Activated T-cell treated with anti-CD3 and anti-CD28 coated beads for 1 hour (primary cell): ENCODE measurements at regions not wholly inside any gene's neighbourhood (a gene's known extent, or its start where the extent isn't known, plus 50 kb on each side); places are given as distances from the start of the nearest gene placed in this dataset.
"Not testable (repeated sequence)": the region's sequence is repeated elsewhere in the genome, so short reads cannot be mapped to it uniquely, and the experiment has no call there.

ENCODE experiments used
- DNase-seq: peaks from one replicate; pipeline ENCODE4 v3.0.0-alpha.2; 2020; ENCODE audit warnings: low read depth

GRCh38 chr2:105691947-105692390, 52.7 kb upstream of the NCK2 start:
- no peak for DNase-seq

GRCh38 chr2:105690566-105690965, 54.1 kb upstream of the NCK2 start:
- no peak for DNase-seq

- DNase-seq = no peak
These were observed 55.2 kb upstream of the NCK2 start for GRCh38 chr2:105689484-105689883.

DNA sequence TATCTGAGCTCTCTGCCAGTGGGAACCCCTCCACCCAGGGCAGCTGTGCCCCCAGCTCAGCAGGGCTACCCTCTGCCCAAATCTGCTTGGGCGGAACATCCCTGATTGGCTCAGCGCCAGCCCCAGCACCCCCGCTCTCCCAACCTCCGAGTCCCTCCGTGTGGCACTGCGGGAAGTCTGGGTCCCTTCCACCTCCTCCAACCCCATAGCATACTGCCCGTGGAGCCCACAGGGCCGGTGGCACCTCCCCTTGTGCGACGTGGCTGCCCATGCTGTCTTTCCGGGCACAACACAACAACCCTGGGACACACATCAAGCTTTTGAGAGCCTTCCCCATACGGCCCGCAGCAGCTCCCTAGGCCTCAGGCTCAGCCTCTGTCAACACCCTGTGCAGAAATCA, 55.8 kb upstream of the NCK2 start:
- DNase-seq = no peak

- DNase-seq = no peak
These were observed 58.1 kb upstream of the NCK2 start for GRCh38 chr2:105686588-105686987.

- DNase-seq = no peak
These were observed 61.7 kb upstream of the NCK2 start for GRCh38 chr2:105683011-105683492.

- no peak for DNase-seq
These were observed 62.3 kb upstream of the NCK2 start for GRCh38 chr2:105682401-105682800.

DNA sequence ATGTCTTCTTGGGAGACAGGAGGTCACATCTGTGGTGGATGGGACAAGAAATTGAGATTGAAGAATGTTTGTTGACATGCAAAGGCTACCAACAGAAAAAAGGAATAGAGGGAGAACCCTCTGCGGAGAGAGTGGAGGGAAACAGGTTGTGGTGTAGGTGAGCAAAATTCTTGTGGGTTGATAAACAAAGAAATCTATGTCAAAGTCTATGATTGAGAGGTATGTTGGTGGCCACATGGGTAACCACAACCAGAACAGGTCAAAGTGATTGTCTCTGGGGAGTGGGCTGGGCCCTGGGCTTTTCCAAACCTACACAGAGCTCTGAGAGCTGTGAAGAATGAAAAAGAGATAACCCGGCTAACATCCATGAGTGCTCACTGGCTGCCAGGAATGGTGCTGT, 62.8 kb upstream of the NCK2 start:
- no peak for DNase-seq

GRCh38 chr2:105680357-105680756, 64.4 kb upstream of the NCK2 start:
- DNase-seq = no peak

- no peak for DNase-seq
These were observed 66.4 kb upstream of the NCK2 start for GRCh38 chr2:105678346-105678745.

DNA sequence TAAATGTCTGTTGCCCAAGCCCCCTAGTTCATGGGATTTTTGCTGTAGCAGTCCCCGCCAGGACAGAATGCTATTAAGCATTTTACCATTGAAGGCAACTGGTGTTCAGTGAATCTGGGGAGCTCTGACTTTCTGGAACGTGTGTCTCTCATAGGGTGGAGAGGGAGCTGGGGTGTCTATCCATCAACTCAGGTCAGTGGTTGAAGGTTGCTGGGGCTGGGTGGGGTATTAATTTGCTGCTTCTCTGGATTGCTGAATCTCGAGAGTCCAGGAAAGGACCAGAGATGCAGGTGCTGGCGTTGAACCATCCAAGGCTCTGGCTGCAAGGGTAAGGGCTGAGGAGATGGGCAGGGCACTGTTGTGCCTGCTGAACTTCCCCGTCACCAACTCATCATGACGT, 66.8 kb upstream of the NCK2 start:
- DNase-seq = no peak

GRCh38 chr2:105675841-105676240, 68.9 kb upstream of the NCK2 start:
- no peak for DNase-seq

DNA sequence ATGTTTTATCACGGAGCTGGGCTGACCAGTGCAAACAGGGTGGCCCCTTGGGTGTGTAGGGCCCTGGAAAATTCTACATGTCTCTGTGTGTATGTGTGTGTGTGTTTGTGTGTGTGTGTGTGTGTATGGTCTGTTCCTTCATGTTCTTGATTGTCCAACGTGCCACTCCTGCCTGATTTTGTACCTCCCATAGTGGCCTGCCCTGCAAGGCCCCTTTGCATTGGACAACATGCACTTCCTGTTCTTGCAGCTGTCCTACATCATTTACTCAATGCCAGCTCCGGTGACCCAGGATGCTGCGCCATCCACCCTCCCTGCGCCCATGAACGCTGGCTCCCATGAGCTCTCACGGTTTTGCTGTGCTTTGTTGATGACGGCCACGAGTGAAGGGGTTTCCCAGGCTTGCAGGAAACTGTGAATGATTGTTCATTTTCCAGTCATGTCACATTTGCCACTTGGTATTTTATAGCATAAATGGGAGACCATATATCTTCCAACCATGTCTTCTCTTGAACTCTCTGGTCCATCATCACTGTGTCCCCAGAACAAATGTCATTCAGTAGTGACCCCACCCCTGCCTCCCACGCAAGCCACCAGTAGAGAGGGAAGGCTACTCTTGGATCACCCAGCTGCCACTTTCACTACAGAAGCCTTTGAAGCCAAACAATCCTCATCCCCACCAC, 69.7 kb upstream of the NCK2 start:
- no peak for DNase-seq

GRCh38 chr2:105674401-105674800, 70.3 kb upstream of the NCK2 start:
- no peak for DNase-seq

GRCh38 chr2:105671156-105671555, 73.6 kb upstream of the NCK2 start:
- DNase-seq = no peak

DNA sequence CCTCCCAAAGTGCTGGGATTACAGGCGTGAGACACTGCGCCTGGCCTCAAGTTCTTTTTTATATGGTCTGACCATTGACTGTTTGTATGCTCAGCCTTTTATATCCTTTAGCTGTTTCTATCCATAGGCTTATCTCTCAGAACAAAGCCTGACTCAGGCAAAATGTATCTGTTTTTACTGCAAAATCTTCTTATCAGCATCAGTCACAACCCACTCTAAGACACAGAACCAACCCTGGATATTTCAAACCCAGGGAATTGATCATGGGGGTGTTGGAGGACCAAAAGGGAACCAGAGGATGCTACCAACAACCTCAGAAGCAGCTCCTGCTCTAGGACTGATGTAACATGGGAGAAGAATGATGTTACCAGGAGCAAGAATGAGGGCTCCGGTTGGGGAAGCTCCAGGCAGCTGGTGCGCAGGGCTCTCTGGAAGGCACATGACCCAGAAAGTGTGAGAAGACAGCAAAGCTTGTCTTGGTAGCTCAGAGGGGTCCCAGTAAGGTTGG, 75.3 kb upstream of the NCK2 start:
- no peak for DNase-seq

DNA sequence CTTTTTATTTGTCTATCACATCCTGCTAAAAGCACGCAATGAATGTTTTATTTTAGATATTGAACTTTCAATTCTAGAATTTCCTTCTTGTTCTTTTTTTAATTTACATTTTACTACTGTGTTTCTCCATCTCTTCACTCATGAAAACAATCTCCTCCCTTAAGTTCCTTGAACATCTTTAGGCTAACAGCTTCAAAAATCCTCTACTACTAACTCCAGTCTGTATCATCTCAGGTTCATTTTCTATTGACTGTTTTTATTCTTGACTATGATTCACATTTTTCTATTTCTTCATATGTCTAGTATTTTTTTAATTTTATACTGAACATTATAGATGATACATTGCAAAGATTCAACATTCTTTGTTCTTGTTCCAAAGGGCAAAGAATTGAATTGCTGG, 79.2 kb upstream of the NCK2 start:
- no peak for DNase-seq

DNA sequence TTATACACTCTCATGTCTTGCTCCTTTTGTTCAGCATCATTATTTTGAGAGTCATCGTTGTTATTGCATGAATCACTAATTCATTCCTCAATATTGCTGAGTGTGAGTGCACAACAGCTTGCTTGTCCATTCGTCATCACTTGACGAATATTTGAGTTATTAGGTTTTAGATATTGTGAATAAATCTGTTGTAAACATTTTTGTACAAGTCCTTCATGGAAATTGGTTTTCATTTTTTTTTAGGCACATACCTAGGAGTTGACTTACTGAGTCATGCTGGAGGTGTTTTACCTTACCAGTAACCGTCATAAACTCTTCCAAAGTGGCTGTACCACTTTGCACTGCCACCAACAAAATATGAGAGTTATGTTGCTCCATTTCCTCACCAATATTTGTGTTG, 84.2 kb upstream of the NCK2 start:
- no peak for DNase-seq

GRCh38 chr2:105655723-105656606, 88.7 kb upstream of the NCK2 start:
- DNase-seq = not testable (repeated sequence)

DNA sequence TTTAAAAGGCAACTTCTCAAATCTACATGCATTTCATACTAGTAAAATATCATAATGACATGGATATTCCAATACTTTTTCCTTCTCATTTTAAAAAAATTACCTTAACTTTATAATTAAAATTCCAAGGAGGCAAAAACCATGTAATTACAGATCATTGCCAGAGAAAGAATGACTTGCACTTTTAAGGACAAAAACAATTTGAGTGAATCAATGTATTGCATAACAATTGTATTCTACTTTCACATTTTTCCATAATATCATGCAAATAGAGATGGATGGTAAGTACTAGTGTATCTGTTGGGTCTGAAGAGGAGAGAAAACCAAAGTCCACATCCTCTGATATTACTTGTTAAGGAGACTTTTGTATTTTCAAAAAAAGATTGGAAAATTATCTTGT, 89.5 kb upstream of the NCK2 start:
- DNase-seq = no peak

- no peak for DNase-seq
These were observed 90.2 kb upstream of the NCK2 start for GRCh38 chr2:105654474-105655004.

DNA sequence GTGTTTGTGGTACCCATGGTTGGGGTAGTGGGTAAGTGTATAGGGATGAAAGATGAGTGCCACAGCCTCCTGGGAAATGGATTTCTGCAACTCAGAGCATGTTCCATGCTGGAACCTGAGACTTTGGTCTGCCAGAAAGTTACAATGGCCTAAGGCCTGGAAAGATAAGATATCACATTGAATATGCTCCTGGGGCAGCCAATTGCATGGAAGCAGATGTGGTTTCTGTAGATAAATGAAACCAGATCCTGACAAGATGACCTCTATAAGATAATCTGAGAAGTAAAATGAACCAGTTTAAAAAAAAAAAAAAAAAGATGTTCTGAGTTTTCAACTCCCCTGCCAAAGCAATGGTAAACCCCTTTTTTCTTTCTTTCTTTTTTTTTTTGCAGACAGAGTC, 91.4 kb upstream of the NCK2 start:
- DNase-seq = no peak
